Activated CD4-positive, alpha-beta T cell treated with anti-CD3 and anti-CD28 coated beads, Interleukin-2, Interleukin-4, amounts not matched to agents 100 ng/mL and 50 ng/mL, durations not matched to agents 16 hours and 8 hours (primary cell): ENCODE measurements at regions not wholly inside any gene's neighbourhood (a gene's known extent, or its start where the extent isn't known, plus 50 kb on each side); places are given as distances from the start of the nearest gene placed in this dataset.

Experiments used
- DNase-seq: peaks from one replicate; pipeline ENCODE4 v3.0.0-alpha.2; 2020; ENCODE audit warnings: low spot score

- DNase-seq: no peak
Measured at GRCh38 chr4:163764569-163764968, 270.1 kb downstream of the TMA16 start.

- DNase-seq: no peak
Measured at GRCh38 chr4:163768014-163768413, 273.5 kb downstream of the TMA16 start.

- no peak for DNase-seq
Measured at GRCh38 chr4:163772238-163772637, 277.7 kb downstream of the TMA16 start.

GRCh38 chr4:163773940-163774339 is 279.4 kb downstream of the TMA16 start:
- DNase-seq: no peak

GRCh38 chr4:163776957-163777356 is 282.5 kb downstream of the TMA16 start:
- DNase-seq: no peak

- DNase-seq: no peak
Measured at GRCh38 chr4:163781726-163782125, 287.2 kb downstream of the TMA16 start.

- DNase-seq: no peak
Measured at GRCh38 chr4:163790231-163790630, 295.7 kb downstream of the TMA16 start.

GRCh38 chr4:163795885-163796284 is 301.4 kb downstream of the TMA16 start:
- no peak for DNase-seq

GRCh38 chr4:163804001-163804400 is 309.5 kb downstream of the TMA16 start:
- no peak for DNase-seq

- no peak for DNase-seq
Measured at GRCh38 chr4:163806653-163807052, 312.2 kb downstream of the TMA16 start.

GRCh38 chr4:163808011-163808410 is 313.5 kb downstream of the TMA16 start:
- no peak for DNase-seq

- no peak for DNase-seq
Measured at GRCh38 chr4:163810755-163811154, 316.3 kb downstream of the TMA16 start.

GRCh38 chr4:163815776-163816175 is 321.3 kb downstream of the TMA16 start:
- DNase-seq: no peak

GRCh38 chr4:163816494-163816893 is 322.0 kb downstream of the TMA16 start:
- no peak for DNase-seq

GRCh38 chr4:163818673-163819072 is 324.2 kb downstream of the TMA16 start:
- no peak for DNase-seq

GRCh38 chr4:163833669-163834068 is 339.2 kb downstream of the TMA16 start:
- no peak for DNase-seq

GRCh38 chr4:163846008-163846407 is 351.5 kb downstream of the TMA16 start:
- no peak for DNase-seq

GRCh38 chr4:163852246-163852645 is 357.8 kb downstream of the TMA16 start:
- no peak for DNase-seq

GRCh38 chr4:163857903-163858302 is 363.4 kb downstream of the TMA16 start:
- no peak for DNase-seq

- DNase-seq: no peak
Measured at GRCh38 chr4:163858515-163858914, 364.0 kb downstream of the TMA16 start.

- DNase-seq: no peak
Measured at GRCh38 chr4:163863082-163863481, 368.6 kb downstream of the TMA16 start.

- DNase-seq: no peak
Measured at GRCh38 chr4:163865010-163865409, 370.5 kb downstream of the TMA16 start.

GRCh38 chr4:163866728-163867315 is 372.3 kb downstream of the TMA16 start:
- DNase-seq: peak; percentile 3

GRCh38 chr4:163868445-163868844 is 374.0 kb downstream of the TMA16 start:
- no peak for DNase-seq

- no peak for DNase-seq
Measured at GRCh38 chr4:163871078-163871477, 376.6 kb downstream of the TMA16 start.
